Subcutaneous abdominal adipose tissue (tissue), 5 donors: ENCODE measurements at regions not wholly inside any gene's neighbourhood (a gene's known extent, or its start where the extent isn't known, plus 50 kb on each side); places are given as distances from the start of the nearest gene placed in this dataset.

Source experiments
- H3K27ac ChIP-seq: one replicate; pipeline ENCODE4 v1.7.0; 2013; ENCODE audit warnings: low read depth, mild to moderate bottlenecking, inconsistent platforms, low read length, moderate library complexity
- H3K27me3 ChIP-seq, 5 donors: one replicate each; pipeline ENCODE4 v1.7.0; 2013; ENCODE audit warnings: low read length in 5 of 5, inconsistent platforms in 1 of 5; ENCODE audit not compliant: control insufficient read depth in 5 of 5, insufficient read depth in 4 of 5
- H3K36me3 ChIP-seq, 5 donors: one replicate each; pipeline ENCODE4 v1.7.0; 2013; ENCODE audit warnings: low read length in 5 of 5; ENCODE audit not compliant: control insufficient read depth in 5 of 5, insufficient read depth in 5 of 5
- H3K4me1 ChIP-seq, 5 donors: one replicate each; pipeline ENCODE4 v1.7.0; 2013; ENCODE audit warnings: low read length in 5 of 5, mild to moderate bottlenecking in 3 of 5, moderate library complexity in 1 of 5; ENCODE audit not compliant: control insufficient read depth in 5 of 5, insufficient read depth in 5 of 5
- H3K4me3 ChIP-seq, 5 donors: one replicate each; pipeline ENCODE4 v1.7.0; 2013; ENCODE audit warnings: low read length in 5 of 5, low read depth in 1 of 5
- H3K9ac ChIP-seq, 5 donors: one replicate each; pipeline ENCODE4 v1.7.0; 2013; ENCODE audit warnings: low read length in 5 of 5, mild to moderate bottlenecking in 4 of 5, moderate library complexity in 3 of 5
- H3K9me3 ChIP-seq, 5 donors: one replicate each; pipeline ENCODE4 v1.7.0; 2013; ENCODE audit warnings: low read length in 5 of 5; ENCODE audit not compliant: control insufficient read depth in 5 of 5
- donor health status: healthy.
- donor health status: healthy.
- donor health status: healthy.
- donor health status: healthy.
- donor health status: healthy.

GRCh38 chr6:121499666-121500065 is 64.2 kb downstream of the GJA1 start:
- Histone ChIP-seq H3K27ac (no peak overlapping the region), H3K4me3 (no peak overlapping the region)

GRCh38 chr6:121503589-121503991 is 68.1 kb downstream of the GJA1 start:
- Histone ChIP-seq H3K4me1 (peaks cover 0 to 6% (median 0%) of the 10 kb centered on the region in 5 donors), H3K36me3 (no peaks in the 10 kb centered on the region), H3K4me3 (no peak overlapping the region), H3K27ac (no peak overlapping the region), H3K27me3 (no peaks in the 10 kb centered on the region), H3K9me3 (no peaks in the 10 kb centered on the region), H3K9ac (no peak overlapping the region)

More at GRCh38 chr6:121499666-121500065, 64.2 kb downstream of the GJA1 start:
- Histone ChIP-seq H3K4me1 (peaks cover 0 to 4% (median 0%) of the 10 kb centered on the region in 5 donors), H3K27me3 (no peaks in the 10 kb centered on the region), H3K9me3 (no peaks in the 10 kb centered on the region), H3K9ac (no peak overlapping the region), H3K36me3 (no peaks in the 10 kb centered on the region)

- Histone ChIP-seq H3K27me3 (no peaks in the 10 kb centered on the region), H3K9me3 (no peaks in the 10 kb centered on the region), H3K36me3 (no peaks in the 10 kb centered on the region), H3K4me3 (no peak overlapping the region), H3K9ac (no peak overlapping the region), H3K4me1 (peaks cover 0 to 12% (median 6%) of the 10 kb centered on the region in 5 donors), H3K27ac (no peak overlapping the region)
Observed at GRCh38 chr6:121504227-121504626, 68.8 kb downstream of the GJA1 start.

GRCh38 chr6:121505284-121505683 is 69.8 kb downstream of the GJA1 start:
- Histone ChIP-seq H3K27me3 (no peaks in the 10 kb centered on the region), H3K4me1 (peaks cover 0 to 13% (median 6%) of the 10 kb centered on the region in 5 donors), H3K27ac (no peak overlapping the region), H3K9ac (no peak overlapping the region), H3K36me3 (no peaks in the 10 kb centered on the region), H3K4me3 (no peak overlapping the region), H3K9me3 (no peaks in the 10 kb centered on the region)

GRCh38 chr6:121506761-121507754 is 71.6 kb downstream of the GJA1 start:
- no peaks in the 10 kb centered on the region for H3K36me3 ChIP-seq
- no peak overlapping the region for H3K27ac ChIP-seq
- H3K4me3 ChIP-seq: no peak overlapping the region
- no peak overlapping the region for H3K9ac ChIP-seq
- no peaks in the 10 kb centered on the region for H3K27me3 ChIP-seq
- peaks cover 0 to 13% (median 6%) of the 10 kb centered on the region in 5 donors for H3K4me1 ChIP-seq
- H3K9me3 ChIP-seq: no peaks in the 10 kb centered on the region

GRCh38 chr6:121510568-121511177 is 75.2 kb downstream of the GJA1 start:
- Histone ChIP-seq H3K36me3 (no peaks in the 10 kb centered on the region), H3K27ac (no peak overlapping the region), H3K4me1 (peaks cover 0 to 18% (median 7%) of the 10 kb centered on the region in 5 donors), H3K9ac (no peak overlapping the region), H3K27me3 (no peaks in the 10 kb centered on the region), H3K4me3 (no peak overlapping the region), H3K9me3 (no peaks in the 10 kb centered on the region)

- Histone ChIP-seq H3K4me3 (no peak overlapping the region), H3K27me3 (no peaks in the 10 kb centered on the region), H3K9me3 (no peaks in the 10 kb centered on the region), H3K4me1 (peaks cover 0 to 7% (median 0%) of the 10 kb centered on the region in 5 donors), H3K27ac (no peak overlapping the region), H3K9ac (no peak overlapping the region), H3K36me3 (no peaks in the 10 kb centered on the region)
Observed at GRCh38 chr6:121515630-121516265, 80.3 kb downstream of the GJA1 start.

GRCh38 chr6:121516331-121516730 is 80.9 kb downstream of the GJA1 start:
- H3K27ac ChIP-seq: no peak overlapping the region
- no peak overlapping the region for H3K9ac ChIP-seq
- H3K4me3 ChIP-seq: no peak overlapping the region
- no peaks in the 10 kb centered on the region for H3K27me3 ChIP-seq
- no peaks in the 10 kb centered on the region for H3K9me3 ChIP-seq
- peaks cover 0 to 7% (median 0%) of the 10 kb centered on the region in 5 donors for H3K4me1 ChIP-seq
- H3K36me3 ChIP-seq: no peaks in the 10 kb centered on the region

DNA sequence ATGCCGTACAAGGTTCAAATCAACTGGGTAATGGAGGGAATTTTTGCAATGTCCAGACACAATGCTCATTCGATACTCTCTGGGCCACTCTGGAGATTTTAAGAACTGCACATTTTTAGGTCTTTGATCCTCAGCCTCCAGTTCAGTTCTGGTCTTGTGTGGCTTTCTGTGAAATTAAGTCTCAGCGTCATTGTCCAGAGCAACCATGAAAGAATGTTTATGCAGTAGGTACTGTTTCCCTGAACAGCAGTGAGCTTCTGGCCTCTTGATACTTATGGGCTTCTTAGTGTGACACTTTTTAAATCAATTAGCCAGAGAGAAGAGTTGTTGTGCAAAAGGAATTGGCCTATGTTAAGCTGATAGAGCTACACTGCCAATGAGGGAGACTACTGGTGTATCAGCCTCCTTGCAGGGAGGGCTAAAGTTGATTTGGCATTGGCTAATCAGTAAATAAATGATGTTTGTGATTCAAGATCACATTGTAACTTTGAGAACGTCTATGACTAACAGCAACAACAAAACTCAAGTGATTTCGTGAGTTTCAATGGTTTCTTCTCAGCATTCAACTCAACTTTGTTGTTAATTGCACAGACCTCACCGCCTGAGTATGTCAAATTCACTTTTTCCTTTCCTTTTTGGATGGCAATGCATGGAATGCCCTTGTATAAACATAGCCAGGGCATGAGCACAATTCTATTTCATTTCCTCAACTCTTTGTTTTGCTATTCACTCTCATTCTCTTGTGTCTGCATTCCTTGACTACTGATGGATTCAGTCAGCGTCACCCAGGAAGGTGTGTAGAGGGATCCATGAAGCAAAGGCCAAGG is 85.1 kb downstream of the GJA1 start:
- H3K27ac ChIP-seq: no peak overlapping the region
- no peaks in the 10 kb centered on the region for H3K27me3 ChIP-seq
- H3K4me1 ChIP-seq: no peaks in the 10 kb centered on the region
- H3K36me3 ChIP-seq: no peaks in the 10 kb centered on the region
- no peak overlapping the region for H3K9ac ChIP-seq
- no peaks in the 10 kb centered on the region for H3K9me3 ChIP-seq
- no peak overlapping the region for H3K4me3 ChIP-seq
